Mammary epithelial cell (primary cell): ENCODE measurements at regions not wholly inside any gene's neighbourhood (a gene's known extent, or its start where the extent isn't known, plus 50 kb on each side); places are given as distances from the start of the nearest gene placed in this dataset.

Source experiments
- CTCF ChIP-seq, 2 donors: IDR thresholded peaks in 1 of 2; conservative IDR thresholded peaks in 1 of 2; 2 replicates each; pipeline ENCODE4 v1.5.1; 2011 to 2012; ENCODE audit warnings: inconsistent platforms in 2 of 2, low read length in 2 of 2, mild to moderate bottlenecking in 2 of 2, control low read depth in 1 of 2, low read depth in 1 of 2; ENCODE audit not compliant: insufficient read depth in 1 of 2; ENCODE audit errors: extremely low read depth in 1 of 2
- EZH2 ChIP-seq: IDR thresholded peaks from 2 replicates; pipeline ENCODE4 v1.6.1; 2012; ENCODE audit warnings: low read length, inconsistent platforms, borderline replicate concordance

GRCh38 chr13:70408865-70409264 lies 300.6 kb upstream of the KLHL1 start:
- TF ChIP-seq CTCF (conservative IDR thresholded peaks at IDR 0.05 in 1 of 2, IDR thresholded peaks at IDR 0.05 in 1 of 2; ENCODE audit: extremely low read depth in 1 of 2, insufficient read depth in 1 of 2, low read depth in 1 of 2, low read length in 2 of 2) (no peak), EZH2 (no peak)
